Suprapubic skin (tissue), 3 donors: ENCODE measurements at regions not wholly inside any gene's neighbourhood (a gene's known extent, or its start where the extent isn't known, plus 50 kb on each side); places are given as distances from the start of the nearest gene placed in this dataset.

ENCODE experiments used
- CTCF ChIP-seq, 2 donors: fragments of 200-600 bp in 1 of 2; fragments of 450-650 bp in 1 of 2; sonication (generic) in 1 of 2; IDR thresholded peaks; one replicate each; pipeline ENCODE4 v1.5.1; 2016 to 2019; ENCODE audit warnings: antibody characterized with exemption in 2 of 2, mild to moderate bottlenecking in 1 of 2, moderate library complexity in 1 of 2
- EP300 ChIP-seq: sonication (generic); formaldehyde crosslinking; IDR thresholded peaks from one replicate; pipeline ENCODE4 v1.6.1; 2017; ENCODE audit warnings: antibody characterized with exemption

- no peak for TF ChIP-seq EP300
- no peak for TF ChIP-seq CTCF (IDR thresholded peaks at IDR 0.05)
These were observed 1316.6 kb downstream of the FSTL5 start for GRCh38 chr4:160847228-160847627.
